Neuronal stem cell (in vitro differentiated cells): ENCODE measurements at regions not wholly inside any gene's neighbourhood (a gene's known extent, or its start where the extent isn't known, plus 50 kb on each side); places are given as distances from the start of the nearest gene placed in this dataset.

Source experiments
- DNase-seq: peaks from one replicate; pipeline ENCODE4 v3.0.0-alpha.2; 2013; ENCODE audit warnings: low spot score
- H2AFZ ChIP-seq: one replicate; pipeline ENCODE4 v1.6.1; 2013; ENCODE audit warnings: mild to moderate bottlenecking, low read length, inconsistent platforms
- H2AK5ac ChIP-seq: 2 replicates; pipeline ENCODE4 v1.6.1; 2013; ENCODE audit warnings: low read depth, mild to moderate bottlenecking, inconsistent platforms, low read length, moderate library complexity, mixed read lengths
- H2BK120ac ChIP-seq: 2 replicates; pipeline ENCODE4 v1.6.1; 2013; ENCODE audit warnings: low read depth, mild to moderate bottlenecking, inconsistent platforms, low read length, moderate library complexity, mixed read lengths
- H2BK12ac ChIP-seq: one replicate; pipeline ENCODE4 v1.6.1; 2013; ENCODE audit warnings: low read length, inconsistent platforms
- H2BK15ac ChIP-seq: 2 replicates; pipeline ENCODE4 v1.6.1; 2013; ENCODE audit warnings: mild to moderate bottlenecking, low read length, inconsistent platforms, mixed read lengths
- H2BK5ac ChIP-seq: one replicate; pipeline ENCODE4 v1.6.1; 2013; ENCODE audit warnings: inconsistent platforms, mild to moderate bottlenecking, low read length, moderate library complexity
- H3K14ac ChIP-seq: one replicate; pipeline ENCODE4 v1.6.1; 2013; ENCODE audit warnings: low read length, inconsistent platforms
- H3K18ac ChIP-seq: 2 replicates; pipeline ENCODE4 v1.6.1; 2013; ENCODE audit warnings: low read length, inconsistent platforms
- H3K23ac ChIP-seq: 2 replicates; pipeline ENCODE4 v1.6.1; 2013; ENCODE audit warnings: low read depth, mild to moderate bottlenecking, mixed read lengths, low read length, inconsistent platforms; ENCODE audit not compliant: poor library complexity
- H3K27ac ChIP-seq: replicated peaks from 3 replicates; pipeline ENCODE4 v1.5.1; 2013; ENCODE audit warnings: low read length, inconsistent platforms
- H3K27me3 ChIP-seq, 3 experiments: 2 replicates each; pipeline ENCODE4 v1.6.1; 2013; ENCODE audit warnings: low read length in 3 of 3, mild to moderate bottlenecking in 2 of 3, inconsistent platforms in 1 of 3, low read depth in 1 of 3, mixed read lengths in 1 of 3, moderate library complexity in 1 of 3; ENCODE audit not compliant: control insufficient read depth in 3 of 3, insufficient read depth in 3 of 3
- H3K36me3 ChIP-seq, 2 donors: replicated peaks in 1 of 2; 2 replicates each; pipeline ENCODE4 v1.6.1; 2013; ENCODE audit warnings: low read length in 2 of 2; ENCODE audit not compliant: control insufficient read depth in 2 of 2, insufficient read depth in 2 of 2
- H3K4ac ChIP-seq: 2 replicates; pipeline ENCODE4 v1.6.1; 2013; ENCODE audit warnings: inconsistent platforms, mild to moderate bottlenecking, low read length, moderate library complexity
- H3K4me1 ChIP-seq, 2 donors: 1 replicate in 1 of 2; 2 replicates in 1 of 2; pipeline ENCODE4 v1.6.1; 2013; ENCODE audit warnings: low read length in 2 of 2, low read depth in 1 of 2; ENCODE audit not compliant: control insufficient read depth in 2 of 2, insufficient read depth in 1 of 2
- H3K4me2 ChIP-seq: one replicate; pipeline ENCODE4 v1.6.1; 2013; ENCODE audit warnings: mild to moderate bottlenecking, low read length, inconsistent platforms; ENCODE audit not compliant: insufficient read depth, poor library complexity, severe bottlenecking
- H3K4me3 ChIP-seq, 2 donors: 2 replicates each; pipeline ENCODE4 v1.5.1; 2013; ENCODE audit warnings: low read length in 2 of 2, mild to moderate bottlenecking in 2 of 2, inconsistent platforms in 1 of 2, moderate library complexity in 1 of 2
- H3K79me1 ChIP-seq: one replicate; pipeline ENCODE4 v1.6.1; 2013; ENCODE audit warnings: low read depth, mild to moderate bottlenecking, inconsistent platforms, low read length, moderate library complexity
- H3K9ac ChIP-seq: one replicate; pipeline ENCODE4 v1.6.1; 2013; ENCODE audit warnings: mild to moderate bottlenecking, low read depth, low read length, inconsistent platforms; ENCODE audit not compliant: poor library complexity
- H3K9me3 ChIP-seq, 2 donors: replicated peaks in 1 of 2; 2 replicates each; pipeline versions ENCODE3 to v1.6.1; 2013; ENCODE audit warnings: low read length in 2 of 2, mild to moderate bottlenecking in 2 of 2, inconsistent platforms in 1 of 2, low read depth in 1 of 2, mixed read lengths in 1 of 2, moderate library complexity in 1 of 2; ENCODE audit not compliant: control insufficient read depth in 2 of 2, insufficient read depth in 1 of 2
- H4K8ac ChIP-seq: one replicate; pipeline ENCODE4 v1.6.1; 2013; ENCODE audit warnings: low read depth, mild to moderate bottlenecking, inconsistent platforms, low read length, moderate library complexity
- H4K91ac ChIP-seq: one replicate; pipeline ENCODE4 v1.6.1; 2013; ENCODE audit warnings: low read length, low read depth, mild to moderate bottlenecking, inconsistent platforms; ENCODE audit not compliant: poor library complexity
- WGBS, 2 donors: extraction: QIAGEN DNeasy Blood & Tissue Kit; methylation state at CpG; one replicate each; pipeline ENCODE4 v1.1.7; 2013; ENCODE audit warnings: missing lambda C conversion rate in 2 of 2, mixed read lengths in 1 of 2; ENCODE audit not compliant: insufficient read length in 2 of 2, insufficient replicate concordance in 1 of 2; ENCODE audit errors: extremely low coverage in 2 of 2; 5-methylcytosine and 5-hydroxymethylcytosine counted together

DNA sequence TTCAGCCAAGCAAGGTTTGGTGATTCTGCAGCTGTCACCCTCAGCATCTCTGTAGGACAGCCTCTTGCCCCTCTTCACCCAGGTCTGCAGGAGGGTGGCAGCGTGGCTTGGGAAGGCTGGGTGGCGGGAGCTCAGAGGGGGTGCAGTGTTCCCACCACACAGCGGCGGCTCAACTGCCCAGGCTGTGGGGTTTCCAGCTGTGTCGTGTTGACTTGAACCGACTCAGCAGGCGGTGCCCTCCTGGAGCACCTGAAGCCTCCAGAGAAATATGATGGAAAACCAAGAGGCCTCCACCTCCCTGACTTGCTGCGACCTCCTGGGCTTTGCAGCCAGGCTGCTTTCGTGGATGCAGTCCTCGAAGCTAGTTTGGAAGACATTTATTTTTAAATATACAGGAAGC, 68.0 kb upstream of the KLF6 start:
- no peak overlapping the region for H4K8ac ChIP-seq
- no peaks in the 10 kb centered on the region for H3K36me3 ChIP-seq
- no peak overlapping the region for H2AK5ac ChIP-seq
- H2AFZ ChIP-seq: peak overlapping the region; percentile 79
- no peak overlapping the region for H3K4me3 ChIP-seq
- no peak overlapping the region for H3K9ac ChIP-seq
- no peak for DNase-seq
- H2BK15ac ChIP-seq: no peak overlapping the region
- H2BK12ac ChIP-seq: no peak overlapping the region
- H3K27ac ChIP-seq: no peak overlapping the region
- H2BK5ac ChIP-seq: no peak overlapping the region
- H3K14ac ChIP-seq: no peak overlapping the region
- H4K91ac ChIP-seq: no peak overlapping the region
- H3K9me3 ChIP-seq: peaks cover 0 to 1% of the 10 kb centered on the region in 2 donors
- WGBS, 2 donors: no CpG with 5 or more reads among the region's 10 CpGs
- H3K79me1 ChIP-seq: no peaks in the 10 kb centered on the region
- H3K4me1 ChIP-seq: peaks cover 3 to 15% of the 10 kb centered on the region in 2 donors
- no peak overlapping the region for H3K4ac ChIP-seq
- H3K23ac ChIP-seq: no peak overlapping the region
- peak overlapping the region; percentile 69 for H3K18ac ChIP-seq
- no peaks in the 10 kb centered on the region for H3K27me3 ChIP-seq
- H3K4me2 ChIP-seq: no peak overlapping the region
- no peak overlapping the region for H2BK120ac ChIP-seq

DNA sequence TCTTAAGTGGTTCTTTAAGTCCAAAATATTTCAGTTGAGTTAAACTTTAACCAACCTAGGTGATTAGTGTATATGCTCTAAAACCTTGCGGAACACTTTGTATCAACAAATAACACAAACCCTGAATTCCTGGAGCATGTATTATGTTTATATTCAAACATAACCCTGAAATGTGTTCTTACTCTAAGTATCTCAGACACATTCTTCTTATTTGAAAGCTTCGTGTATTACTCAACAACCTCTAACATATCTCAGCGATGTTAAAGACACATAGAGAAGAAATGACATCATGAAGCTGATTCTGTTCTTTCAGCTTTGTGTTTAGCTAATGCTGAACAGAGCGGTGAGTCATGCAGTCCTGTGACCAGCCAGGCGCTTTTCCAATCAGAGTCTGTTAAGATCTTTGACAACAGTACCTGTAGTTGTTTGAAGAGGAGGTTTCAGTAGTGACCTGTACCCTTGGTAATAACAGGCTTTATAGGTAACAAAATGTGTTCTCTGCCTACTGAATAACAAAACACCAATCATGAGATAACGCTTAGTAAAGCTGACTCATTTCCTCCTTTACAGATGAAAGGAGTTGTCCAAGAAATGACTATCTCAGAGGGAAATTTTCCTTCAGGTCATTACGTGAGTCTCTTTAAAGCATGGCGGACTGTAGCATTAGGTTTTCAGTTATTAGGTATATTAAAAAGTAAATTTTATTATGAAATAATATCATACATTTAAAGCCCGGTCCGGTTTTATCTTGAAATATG, 67.3 kb upstream of the KLF6 start:
- Histone ChIP-seq H3K4me2 (no peak overlapping the region), H3K4ac (no peak overlapping the region), H3K27me3 (no peaks in the 10 kb centered on the region), H4K91ac (no peak overlapping the region), H2AK5ac (no peak overlapping the region), H2BK15ac (no peak overlapping the region), H3K79me1 (no peaks in the 10 kb centered on the region), H2BK120ac (no peak overlapping the region), H3K4me3 (no peak overlapping the region), H3K9ac (no peak overlapping the region), H3K27ac (no peak overlapping the region), H2BK5ac (no peak overlapping the region), H4K8ac (no peak overlapping the region), H3K23ac (no peak overlapping the region), H2AFZ (peak overlapping the region; percentile 60), H3K4me1 (peaks cover 3 to 15% of the 10 kb centered on the region in 2 donors), H3K9me3 (peaks cover 0 to 1% of the 10 kb centered on the region in 2 donors), H2BK12ac (no peak overlapping the region), H3K18ac (no peak overlapping the region), H3K14ac (no peak overlapping the region), H3K36me3 (no peaks in the 10 kb centered on the region)
- no peak for DNase-seq
- WGBS, 2 donors: no CpG with 5 or more reads among the region's 10 CpGs

DNA sequence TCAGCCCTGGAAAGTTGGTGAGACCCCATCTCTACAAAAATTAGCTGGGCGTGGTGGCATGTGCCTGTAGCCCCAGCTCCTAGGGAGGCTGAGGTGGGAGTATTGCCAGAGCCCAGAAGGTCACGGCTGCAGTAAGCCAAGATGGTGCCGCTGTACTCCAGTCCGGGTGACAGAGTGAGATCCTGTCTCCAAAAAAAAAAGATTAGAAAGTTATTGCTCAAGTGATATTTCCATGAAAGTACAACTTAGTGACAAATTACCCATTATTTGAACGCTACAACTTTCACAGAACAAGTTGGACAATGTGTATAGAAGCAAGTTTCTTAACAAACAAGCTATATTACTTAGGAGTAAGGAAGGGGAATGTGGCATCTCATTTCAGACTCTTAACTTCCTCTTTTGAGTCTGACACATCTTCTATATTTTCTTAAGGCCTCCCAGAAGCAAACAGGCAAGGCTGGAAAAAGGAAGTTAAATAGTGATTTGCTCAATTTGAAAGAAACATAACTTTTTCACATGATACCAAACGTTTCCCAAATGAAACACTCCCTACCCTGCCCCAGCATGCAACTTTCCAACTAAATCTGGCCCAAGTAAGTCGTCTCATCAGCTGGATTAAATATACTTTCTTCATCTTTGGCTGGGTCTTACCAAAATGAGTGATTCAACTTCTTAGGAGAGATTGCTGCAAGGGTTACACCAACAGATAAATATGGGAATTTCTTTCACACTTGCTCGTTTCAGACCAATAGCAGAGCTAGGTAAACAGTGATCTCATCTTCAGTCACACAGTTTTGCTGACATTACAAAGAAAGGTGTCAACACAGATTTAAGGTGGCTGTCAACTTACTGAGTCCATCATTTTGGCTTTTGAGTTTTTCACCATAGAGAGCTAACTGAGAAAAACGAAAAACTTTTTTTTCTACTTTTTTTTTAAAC, 66.3 kb upstream of the KLF6 start:
- no peak overlapping the region for H3K9ac ChIP-seq
- H3K79me1 ChIP-seq: no peaks in the 10 kb centered on the region
- H2AFZ ChIP-seq: no peak overlapping the region
- H4K91ac ChIP-seq: no peak overlapping the region
- H3K18ac ChIP-seq: no peak overlapping the region
- H3K27me3 ChIP-seq: no peaks in the 10 kb centered on the region
- no peak overlapping the region for H3K14ac ChIP-seq
- H4K8ac ChIP-seq: no peak overlapping the region
- peaks cover 3 to 15% of the 10 kb centered on the region in 2 donors for H3K4me1 ChIP-seq
- H2BK5ac ChIP-seq: no peak overlapping the region
- no peak overlapping the region for H2BK12ac ChIP-seq
- H3K23ac ChIP-seq: no peak overlapping the region
- H3K4me3 ChIP-seq: no peak overlapping the region
- H3K27ac ChIP-seq: no peak overlapping the region
- peaks cover 0 to 1% of the 10 kb centered on the region in 2 donors for H3K9me3 ChIP-seq
- H2BK15ac ChIP-seq: no peak overlapping the region
- WGBS, 2 donors: no CpG with 5 or more reads among the region's 9 CpGs
- no peak overlapping the region for H2BK120ac ChIP-seq
- no peak for DNase-seq
- H3K4me2 ChIP-seq: no peak overlapping the region
- no peak overlapping the region for H3K4ac ChIP-seq
- H3K36me3 ChIP-seq: no peaks in the 10 kb centered on the region
- H2AK5ac ChIP-seq: no peak overlapping the region
